ENCODE measurements at regions not wholly inside any gene's neighbourhood (a gene's known extent, or its start where the extent isn't known, plus 50 kb on each side); places are given as distances from the start of the nearest gene placed in this dataset.

DNA sequence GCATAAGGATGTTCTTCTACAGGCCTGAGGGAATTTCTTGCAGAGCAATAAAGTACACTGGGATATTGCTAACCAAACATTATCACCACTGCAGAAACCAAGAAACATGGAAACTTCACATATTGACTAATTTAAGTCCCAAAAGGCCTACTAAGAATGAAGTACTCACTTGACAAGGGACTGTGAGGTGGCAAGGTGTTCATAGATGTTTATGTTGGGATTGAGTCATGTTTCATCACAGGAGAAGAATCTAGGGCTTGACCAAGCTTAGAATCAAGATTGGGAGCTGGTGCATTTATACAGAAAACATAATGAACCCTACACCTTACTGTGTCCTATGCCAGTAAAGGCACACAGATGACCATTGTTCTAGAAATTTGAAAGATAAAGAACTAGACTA is 56.7 kb upstream of the GAS1 start (continued):
- TF ChIP-seq CREB1 (CRISPR knock-in tag; IDR thresholded peaks at IDR 0.05; ENCODE audit: low read depth) (no peak), POLR2AphosphoS5 (IDR thresholded peaks at IDR 0.05; ENCODE audit: low read depth) (no peak), ZNF331 (CRISPR knock-in tag; IDR thresholded peaks at IDR 0.05; ENCODE audit: low read depth) (no peak)

DNA sequence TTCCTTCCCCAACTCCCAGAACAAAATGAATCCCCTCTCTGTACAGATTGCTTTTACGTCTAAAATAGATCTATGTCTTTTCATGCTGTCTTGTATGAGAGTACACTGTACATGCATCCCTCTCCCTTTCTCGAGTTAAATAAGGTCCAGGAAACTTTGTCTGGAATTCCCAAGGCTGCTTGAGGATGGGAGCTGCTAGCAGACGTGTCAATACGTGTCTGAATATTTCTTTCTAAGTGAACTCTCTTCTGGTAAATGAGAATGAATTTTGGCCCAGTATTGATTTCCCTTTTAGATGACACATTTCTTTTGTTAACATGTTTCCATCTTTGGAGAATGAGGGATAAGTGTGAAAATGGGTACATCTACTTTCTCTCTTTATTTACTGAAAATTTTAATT is 59.6 kb upstream of the GAS1 start:
- Mint-ChIP-seq H3K4me1 (no peaks in the 10 kb centered on the region), H3K27ac (no peak overlapping the region), H3K36me3 (ENCODE audit: low read depth) (no peaks in the 10 kb centered on the region), H3K4me3 (no peak overlapping the region), H3K27me3 (ENCODE audit: insufficient read depth, low read depth, poor library complexity) (no peaks in the 10 kb centered on the region), H3K9me3 (no peaks in the 10 kb centered on the region; the same call in 2 of the 3 replicates)
- no peaks in the 10 kb centered on the region for H3K27me3 ChIP-seq (ENCODE audit: insufficient read depth)
- no peaks in the 10 kb centered on the region for H4K20me1 ChIP-seq (replicated peaks; ENCODE audit: insufficient read depth)
- no peak overlapping the region for H3K4me2 ChIP-seq
- ATAC-seq (no peak), DNase-seq (ENCODE audit: low spot score) (no peak)
- no peaks in the 10 kb centered on the region for H3K79me2 ChIP-seq (replicated peaks; ENCODE audit: insufficient read depth)
- no peaks in the 10 kb centered on the region for H3K36me3 ChIP-seq (ENCODE audit: insufficient read depth)
- no peak overlapping the region for H2AFZ ChIP-seq
- H3K9me2 ChIP-seq (ENCODE audit: insufficient read depth): no peaks in the 10 kb centered on the region
- no peaks in the 10 kb centered on the region for H3K4me1 ChIP-seq (ENCODE audit: insufficient read depth)
- H3F3A ChIP-seq (replicated peaks; ENCODE audit: low read depth): no peaks in the 10 kb centered on the region
- H3K27ac ChIP-seq (ENCODE audit: low read depth): no peak overlapping the region
- TF ChIP-seq ZNF331 (CRISPR knock-in tag; IDR thresholded peaks at IDR 0.05; ENCODE audit: low read depth) (no peak), EZH2 (IDR thresholded peaks at IDR 0.05; ENCODE audit: low read depth, unreplicated experiment) (no peak), NANOG (IDR thresholded peaks at IDR 0.05; ENCODE audit: borderline replicate concordance) (no peak), EZH2phosphoT487 (IDR thresholded peaks at IDR 0.05; ENCODE audit: unreplicated experiment) (no peak), JUNB (IDR thresholded peaks at IDR 0.05; ENCODE audit: unreplicated experiment) (no peak), STAT1 (IDR thresholded peaks at IDR 0.05; ENCODE audit: unreplicated experiment) (no peak), CREB1 (CRISPR knock-in tag; IDR thresholded peaks at IDR 0.05; ENCODE audit: low read depth) (no peak), REST (IDR thresholded peaks at IDR 0.05; ENCODE audit: unreplicated experiment) (no peak), POLR2AphosphoS5 (IDR thresholded peaks at IDR 0.05; ENCODE audit: low read depth) (no peak), ETS1 (IDR thresholded peaks at IDR 0.05) (no peak), ZNF114 (CRISPR knock-in tag; IDR thresholded peaks at IDR 0.05) (no peak)
- TF ChIP-seq, protein P1, sequence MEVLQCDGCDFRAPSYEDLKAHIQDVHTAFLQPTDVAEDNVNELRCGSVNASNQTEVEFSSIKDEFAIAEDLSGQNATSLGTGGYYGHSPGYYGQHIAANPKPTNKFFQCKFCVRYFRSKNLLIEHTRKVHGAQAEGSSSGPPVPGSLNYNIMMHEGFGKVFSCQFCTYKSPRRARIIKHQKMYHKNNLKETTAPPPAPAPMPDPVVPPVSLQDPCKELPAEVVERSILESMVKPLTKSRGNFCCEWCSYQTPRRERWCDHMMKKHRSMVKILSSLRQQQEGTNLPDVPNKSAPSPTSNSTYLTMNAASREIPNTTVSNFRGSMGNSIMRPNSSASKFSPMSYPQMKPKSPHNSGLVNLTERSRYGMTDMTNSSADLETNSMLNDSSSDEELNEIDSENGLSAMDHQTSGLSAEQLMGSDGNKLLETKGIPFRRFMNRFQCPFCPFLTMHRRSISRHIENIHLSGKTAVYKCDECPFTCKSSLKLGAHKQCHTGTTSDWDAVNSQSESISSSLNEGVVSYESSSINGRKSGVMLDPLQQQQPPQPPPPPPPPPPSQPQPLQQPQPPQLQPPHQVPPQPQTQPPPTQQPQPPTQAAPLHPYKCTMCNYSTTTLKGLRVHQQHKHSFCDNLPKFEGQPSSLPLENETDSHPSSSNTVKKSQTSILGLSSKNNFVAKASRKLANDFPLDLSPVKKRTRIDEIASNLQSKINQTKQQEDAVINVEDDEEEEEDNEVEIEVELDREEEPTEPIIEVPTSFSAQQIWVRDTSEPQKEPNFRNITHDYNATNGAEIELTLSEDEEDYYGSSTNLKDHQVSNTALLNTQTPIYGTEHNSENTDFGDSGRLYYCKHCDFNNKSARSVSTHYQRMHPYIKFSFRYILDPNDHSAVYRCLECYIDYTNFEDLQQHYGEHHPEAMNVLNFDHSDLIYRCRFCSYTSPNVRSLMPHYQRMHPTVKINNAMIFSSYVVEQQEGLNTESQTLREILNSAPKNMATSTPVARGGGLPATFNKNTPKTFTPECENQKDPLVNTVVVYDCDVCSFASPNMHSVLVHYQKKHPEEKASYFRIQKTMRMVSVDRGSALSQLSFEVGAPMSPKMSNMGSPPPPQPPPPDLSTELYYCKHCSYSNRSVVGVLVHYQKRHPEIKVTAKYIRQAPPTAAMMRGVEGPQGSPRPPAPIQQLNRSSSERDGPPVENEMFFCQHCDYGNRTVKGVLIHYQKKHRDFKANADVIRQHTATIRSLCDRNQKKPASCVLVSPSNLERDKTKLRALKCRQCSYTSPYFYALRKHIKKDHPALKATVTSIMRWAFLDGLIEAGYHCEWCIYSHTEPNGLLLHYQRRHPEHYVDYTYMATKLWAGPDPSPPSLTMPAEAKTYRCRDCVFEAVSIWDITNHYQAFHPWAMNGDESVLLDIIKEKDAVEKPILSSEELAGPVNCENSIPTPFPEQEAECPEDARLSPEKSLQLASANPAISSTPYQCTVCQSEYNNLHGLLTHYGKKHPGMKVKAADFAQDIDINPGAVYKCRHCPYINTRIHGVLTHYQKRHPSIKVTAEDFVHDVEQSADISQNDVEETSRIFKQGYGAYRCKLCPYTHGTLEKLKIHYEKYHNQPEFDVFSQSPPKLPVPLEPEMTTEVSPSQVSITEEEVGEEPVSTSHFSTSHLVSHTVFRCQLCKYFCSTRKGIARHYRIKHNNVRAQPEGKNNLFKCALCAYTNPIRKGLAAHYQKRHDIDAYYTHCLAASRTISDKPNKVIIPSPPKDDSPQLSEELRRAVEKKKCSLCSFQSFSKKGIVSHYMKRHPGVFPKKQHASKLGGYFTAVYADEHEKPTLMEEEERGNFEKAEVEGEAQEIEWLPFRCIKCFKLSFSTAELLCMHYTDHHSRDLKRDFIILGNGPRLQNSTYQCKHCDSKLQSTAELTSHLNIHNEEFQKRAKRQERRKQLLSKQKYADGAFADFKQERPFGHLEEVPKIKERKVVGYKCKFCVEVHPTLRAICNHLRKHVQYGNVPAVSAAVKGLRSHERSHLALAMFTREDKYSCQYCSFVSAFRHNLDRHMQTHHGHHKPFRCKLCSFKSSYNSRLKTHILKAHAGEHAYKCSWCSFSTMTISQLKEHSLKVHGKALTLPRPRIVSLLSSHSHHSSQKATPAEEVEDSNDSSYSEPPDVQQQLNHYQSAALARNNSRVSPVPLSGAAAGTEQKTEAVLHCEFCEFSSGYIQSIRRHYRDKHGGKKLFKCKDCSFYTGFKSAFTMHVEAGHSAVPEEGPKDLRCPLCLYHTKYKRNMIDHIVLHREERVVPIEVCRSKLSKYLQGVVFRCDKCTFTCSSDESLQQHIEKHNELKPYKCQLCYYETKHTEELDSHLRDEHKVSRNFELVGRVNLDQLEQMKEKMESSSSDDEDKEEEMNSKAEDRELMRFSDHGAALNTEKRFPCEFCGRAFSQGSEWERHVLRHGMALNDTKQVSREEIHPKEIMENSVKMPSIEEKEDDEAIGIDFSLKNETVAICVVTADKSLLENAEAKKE (CRISPR knock-in tag; IDR thresholded peaks at IDR 0.05): no peak
- TF ChIP-seq, protein P2, sequence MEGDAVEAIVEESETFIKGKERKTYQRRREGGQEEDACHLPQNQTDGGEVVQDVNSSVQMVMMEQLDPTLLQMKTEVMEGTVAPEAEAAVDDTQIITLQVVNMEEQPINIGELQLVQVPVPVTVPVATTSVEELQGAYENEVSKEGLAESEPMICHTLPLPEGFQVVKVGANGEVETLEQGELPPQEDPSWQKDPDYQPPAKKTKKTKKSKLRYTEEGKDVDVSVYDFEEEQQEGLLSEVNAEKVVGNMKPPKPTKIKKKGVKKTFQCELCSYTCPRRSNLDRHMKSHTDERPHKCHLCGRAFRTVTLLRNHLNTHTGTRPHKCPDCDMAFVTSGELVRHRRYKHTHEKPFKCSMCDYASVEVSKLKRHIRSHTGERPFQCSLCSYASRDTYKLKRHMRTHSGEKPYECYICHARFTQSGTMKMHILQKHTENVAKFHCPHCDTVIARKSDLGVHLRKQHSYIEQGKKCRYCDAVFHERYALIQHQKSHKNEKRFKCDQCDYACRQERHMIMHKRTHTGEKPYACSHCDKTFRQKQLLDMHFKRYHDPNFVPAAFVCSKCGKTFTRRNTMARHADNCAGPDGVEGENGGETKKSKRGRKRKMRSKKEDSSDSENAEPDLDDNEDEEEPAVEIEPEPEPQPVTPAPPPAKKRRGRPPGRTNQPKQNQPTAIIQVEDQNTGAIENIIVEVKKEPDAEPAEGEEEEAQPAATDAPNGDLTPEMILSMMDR (conservative IDR thresholded peaks at IDR 0.05; ENCODE audit: low read depth in 2 of 2): no peak
- no peak overlapping the region for H3K4me3 ChIP-seq
